GM18507 (cell line): ENCODE measurements at regions not wholly inside any gene's neighbourhood (a gene's known extent, or its start where the extent isn't known, plus 50 kb on each side); places are given as distances from the start of the nearest gene placed in this dataset.
"Not testable (repeated sequence)": the region's sequence is repeated elsewhere in the genome, so short reads cannot be mapped to it uniquely, and the experiment has no call there.

Source experiments
- DNase-seq: peaks from one replicate; pipeline ENCODE4 v3.0.0; 2011; ENCODE audit warnings: low read depth; ENCODE audit not compliant: insufficient read length; ENCODE audit errors: extremely low spot score
- FAIRE-seq: peaks from 2 replicates; lab custom pipeline; 2011; peaks lifted over from hg19 to GRCh38; lab: Jason Lieb, UNC

- FAIRE-seq (no peak), DNase-seq (no peak)
These were observed 147.7 kb downstream of the COG6 start for GRCh38 chr13:39803156-39803555.

GRCh38 chr13:39803851-39804250, 148.4 kb downstream of the COG6 start:
- DNase-seq, result no peak
- FAIRE-seq, result no peak

GRCh38 chr13:39804332-39805210, 149.1 kb downstream of the COG6 start:
- DNase-seq (no peak), FAIRE-seq (no peak)

GRCh38 chr13:39809466-39809865, 154.0 kb downstream of the COG6 start:
- FAIRE-seq (no peak), DNase-seq (no peak)

GRCh38 chr13:39810091-39810877, 154.8 kb downstream of the COG6 start:
- DNase-seq (no peak), FAIRE-seq (no peak)

- FAIRE-seq (no peak), DNase-seq (no peak)
These were observed 155.6 kb downstream of the COG6 start for GRCh38 chr13:39811051-39811450.

GRCh38 chr13:39811696-39812095, 156.2 kb downstream of the COG6 start:
- FAIRE-seq, result no peak
- no peak for DNase-seq

GRCh38 chr13:39815345-39816111, 160.1 kb downstream of the COG6 start:
- FAIRE-seq (no peak), DNase-seq (no peak)

GRCh38 chr13:39816936-39817335, 161.5 kb downstream of the COG6 start:
- no peak for FAIRE-seq
- DNase-seq, result no peak

- no peak for FAIRE-seq
These were observed 163.5 kb downstream of the COG6 start for GRCh38 chr13:39818953-39819352.

GRCh38 chr13:39820606-39821005, 165.1 kb downstream of the COG6 start:
- FAIRE-seq (no peak), DNase-seq (no peak)

More at GRCh38 chr13:39818953-39819352, 163.5 kb downstream of the COG6 start:
- DNase-seq, result no peak

- DNase-seq (no peak), FAIRE-seq (no peak)
These were observed 166.5 kb downstream of the COG6 start for GRCh38 chr13:39821977-39822376.

GRCh38 chr13:39822437-39822836, 167.0 kb downstream of the COG6 start:
- no peak for DNase-seq
- FAIRE-seq, result no peak

GRCh38 chr13:39823063-39823713, 167.7 kb downstream of the COG6 start:
- FAIRE-seq (no peak), DNase-seq (no peak)

- FAIRE-seq (no peak), DNase-seq (no peak)
These were observed 170.4 kb downstream of the COG6 start for GRCh38 chr13:39825886-39826285.

- DNase-seq (no peak), FAIRE-seq (no peak)
These were observed 179.8 kb downstream of the COG6 start for GRCh38 chr13:39835253-39835652.

GRCh38 chr13:39836038-39836437, 180.6 kb downstream of the COG6 start:
- DNase-seq (no peak), FAIRE-seq (no peak)

- not testable (repeated sequence) for DNase-seq, FAIRE-seq
These were observed 182.4 kb downstream of the COG6 start for GRCh38 chr13:39837866-39838265.

- DNase-seq, result no peak
These were observed 184.7 kb downstream of the COG6 start for GRCh38 chr13:39840201-39840600.

More at GRCh38 chr13:39840201-39840600, 184.7 kb downstream of the COG6 start:
- FAIRE-seq, result no peak
